ENCODE measurements at regions not wholly inside any gene's neighbourhood (a gene's known extent, or its start where the extent isn't known, plus 50 kb on each side); places are given as distances from the start of the nearest gene placed in this dataset.

GRCh38 chr2:16326711-16327300 lies 338.8 kb downstream of the CYRIA start:
- TF ChIP-seq ZC3H10 (CRISPR knock-in tag; IDR thresholded peaks at IDR 0.05) (no peak), BACH2 (CRISPR knock-in tag; IDR thresholded peaks at IDR 0.05; ENCODE audit: borderline replicate concordance) (no peak), PATZ1 (CRISPR knock-in tag; IDR thresholded peaks at IDR 0.05; ENCODE audit: borderline replicate concordance) (no peak), OSR1 (CRISPR knock-in tag; IDR thresholded peaks at IDR 0.05) (no peak), TCF4 (CRISPR knock-in tag; IDR thresholded peaks at IDR 0.05; ENCODE audit: borderline replicate concordance) (no peak), ZNF70 (CRISPR knock-in tag; IDR thresholded peaks at IDR 0.05) (no peak), TSHZ2 (CRISPR knock-in tag; IDR thresholded peaks at IDR 0.05) (no peak), ZFP30 (CRISPR knock-in tag; IDR thresholded peaks at IDR 0.05) (no peak), ISL1 (CRISPR knock-in tag; IDR thresholded peaks at IDR 0.05) (no peak), RARB (CRISPR knock-in tag; IDR thresholded peaks at IDR 0.05) (no peak)
